Cardiac fibroblast (primary cell): ENCODE measurements at regions not wholly inside any gene's neighbourhood (a gene's known extent, or its start where the extent isn't known, plus 50 kb on each side); places are given as distances from the start of the nearest gene placed in this dataset.
"Not testable (repeated sequence)": the region's sequence is repeated elsewhere in the genome, so short reads cannot be mapped to it uniquely, and the experiment has no call there.

ENCODE experiments used
- DNase-seq, 2 donors: peaks; one replicate each; pipeline versions ENCODE4 v3.0.0 to v3.0.0-alpha.2; 2010; ENCODE audit warnings: low read depth in 2 of 2
- H3K4me3 ChIP-seq, 2 donors: replicated peaks in 1 of 2; 1 replicate in 1 of 2; 2 replicates in 1 of 2; pipeline ENCODE4 v1.5.1; 2011; ENCODE audit warnings: low read depth in 2 of 2, low read length in 2 of 2, mild to moderate bottlenecking in 2 of 2, moderate library complexity in 1 of 2
- TF ChIP-seq, protein P1 (sequence below): IDR thresholded peaks from one replicate; pipeline ENCODE4 v1.5.1; 2011; ENCODE audit warnings: low read depth, mild to moderate bottlenecking, low read length, inconsistent platforms

DNA sequence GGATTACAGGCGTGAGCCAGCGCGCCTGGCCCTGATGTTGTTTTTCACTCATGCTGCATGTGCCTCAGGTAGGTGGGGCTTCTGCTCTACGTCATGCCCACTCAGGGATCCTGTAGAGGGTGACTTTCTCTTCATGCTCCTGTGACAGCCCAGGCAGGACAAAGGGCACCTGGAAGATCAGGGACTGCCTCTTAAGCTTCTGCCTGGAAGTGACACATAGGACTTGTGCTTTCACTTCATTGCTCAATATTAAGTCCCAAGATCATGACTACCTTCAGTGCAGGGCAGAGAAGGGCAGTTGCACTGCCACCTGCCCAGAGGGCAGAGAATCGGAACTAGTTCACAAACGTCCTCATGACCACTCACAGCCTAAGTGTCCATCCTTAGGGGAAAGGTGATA lies 249.5 kb upstream of the SULF2 start:
- TF ChIP-seq, protein P1, sequence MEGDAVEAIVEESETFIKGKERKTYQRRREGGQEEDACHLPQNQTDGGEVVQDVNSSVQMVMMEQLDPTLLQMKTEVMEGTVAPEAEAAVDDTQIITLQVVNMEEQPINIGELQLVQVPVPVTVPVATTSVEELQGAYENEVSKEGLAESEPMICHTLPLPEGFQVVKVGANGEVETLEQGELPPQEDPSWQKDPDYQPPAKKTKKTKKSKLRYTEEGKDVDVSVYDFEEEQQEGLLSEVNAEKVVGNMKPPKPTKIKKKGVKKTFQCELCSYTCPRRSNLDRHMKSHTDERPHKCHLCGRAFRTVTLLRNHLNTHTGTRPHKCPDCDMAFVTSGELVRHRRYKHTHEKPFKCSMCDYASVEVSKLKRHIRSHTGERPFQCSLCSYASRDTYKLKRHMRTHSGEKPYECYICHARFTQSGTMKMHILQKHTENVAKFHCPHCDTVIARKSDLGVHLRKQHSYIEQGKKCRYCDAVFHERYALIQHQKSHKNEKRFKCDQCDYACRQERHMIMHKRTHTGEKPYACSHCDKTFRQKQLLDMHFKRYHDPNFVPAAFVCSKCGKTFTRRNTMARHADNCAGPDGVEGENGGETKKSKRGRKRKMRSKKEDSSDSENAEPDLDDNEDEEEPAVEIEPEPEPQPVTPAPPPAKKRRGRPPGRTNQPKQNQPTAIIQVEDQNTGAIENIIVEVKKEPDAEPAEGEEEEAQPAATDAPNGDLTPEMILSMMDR: no peak
- H3K4me3 ChIP-seq: no peak overlapping the region

DNA sequence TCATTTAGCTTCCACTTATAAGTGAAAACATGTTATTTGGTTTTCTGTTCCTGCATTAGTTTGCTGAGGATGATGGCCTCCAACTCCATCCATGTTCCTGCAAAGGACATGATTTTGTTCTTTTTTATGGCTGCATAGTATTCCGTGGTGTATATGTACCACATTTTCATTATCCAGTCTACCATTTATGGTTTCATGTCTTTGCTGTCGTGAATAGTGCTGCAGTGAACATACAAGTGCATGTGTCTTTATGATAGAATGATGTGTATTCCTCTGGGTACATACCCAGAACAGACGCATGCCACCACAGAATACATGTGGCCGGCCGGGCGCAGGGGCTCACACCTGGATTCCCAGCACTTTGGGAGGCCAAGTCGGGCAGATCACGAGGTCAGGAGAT lies 247.7 kb upstream of the SULF2 start:
- DNase-seq, H3K4me3 ChIP-seq: not testable (repeated sequence)

More for the DNA sequence above, 249.5 kb upstream of the SULF2 start:
- no peak for DNase-seq

DNA sequence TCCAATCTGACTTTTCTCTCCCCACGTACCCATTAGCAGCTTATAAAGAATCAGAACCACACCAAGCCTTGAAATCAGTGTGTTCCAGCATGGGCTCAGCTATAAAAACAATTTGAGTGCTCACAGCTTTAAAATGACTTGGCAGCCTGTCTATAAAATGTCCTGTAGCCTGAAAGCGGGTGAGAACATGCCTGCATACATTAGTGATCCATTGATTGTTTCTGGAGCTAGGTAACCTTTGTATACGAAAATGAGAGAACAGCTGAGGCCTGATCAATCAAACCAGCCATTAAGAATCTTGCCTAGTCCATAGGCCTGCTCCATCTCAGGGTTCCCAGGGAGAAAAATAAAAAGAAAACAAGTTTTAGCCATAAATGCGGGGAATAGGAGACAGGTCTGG lies 245.8 kb upstream of the SULF2 start:
- no peak for DNase-seq
- TF ChIP-seq, protein P1: no peak
- H3K4me3 ChIP-seq: no peak overlapping the region

DNA sequence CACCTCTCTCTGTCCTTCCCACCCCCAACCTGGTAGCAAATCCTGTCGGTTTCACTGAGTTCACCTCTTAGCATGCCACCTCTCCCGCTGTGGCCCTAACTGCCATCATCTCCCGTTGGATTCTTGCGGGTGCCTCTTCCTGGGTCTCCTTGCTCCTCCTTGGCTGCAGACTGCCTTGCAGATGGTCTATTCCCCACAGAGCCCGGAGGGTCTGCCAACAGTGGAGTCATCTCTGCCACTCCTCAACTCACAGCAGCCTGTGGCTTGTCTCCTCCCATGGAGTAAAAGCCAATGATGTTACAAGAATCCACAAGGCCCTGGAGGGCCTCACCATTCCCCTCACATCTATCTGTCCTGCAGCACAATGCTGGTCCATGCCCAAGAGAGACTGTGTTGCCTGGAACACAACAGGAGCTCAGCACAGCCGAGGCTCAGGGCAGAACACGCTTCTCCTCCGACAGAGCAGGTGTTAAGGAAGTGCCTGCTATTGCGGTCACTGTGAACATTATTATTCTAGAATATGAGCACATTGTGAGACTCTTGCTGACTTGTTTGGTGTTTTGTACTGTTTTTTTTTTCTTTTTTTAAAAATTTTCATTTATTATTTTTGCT lies 241.8 kb upstream of the SULF2 start:
- DNase-seq: peak in 1 of 2 donors; percentile 37
- H3K4me3 ChIP-seq: no peak overlapping the region
- TF ChIP-seq, protein P1: no peak

DNA sequence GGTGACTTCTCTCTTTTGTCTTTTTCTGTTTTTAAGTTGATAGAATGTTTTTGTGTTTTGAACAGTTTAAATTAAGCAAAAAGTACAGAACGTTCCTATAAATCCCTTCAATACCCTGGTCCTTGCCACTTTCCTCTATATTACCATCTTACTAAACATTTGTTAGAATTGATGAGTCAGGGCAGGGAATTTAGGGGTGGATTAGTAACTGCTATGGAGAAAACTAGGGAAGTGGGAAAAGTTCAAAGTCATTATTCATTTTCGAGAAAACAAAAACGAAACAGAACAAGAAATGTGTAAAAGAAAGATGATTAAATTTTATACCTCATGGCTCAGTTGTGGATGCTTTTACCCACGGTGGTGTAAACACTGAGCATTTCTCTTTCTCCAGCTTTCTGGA lies 240.4 kb upstream of the SULF2 start:
- TF ChIP-seq, protein P1: no peak
- no peak overlapping the region for H3K4me3 ChIP-seq
- peak in 1 of 2 donors; percentile 55 for DNase-seq

DNA sequence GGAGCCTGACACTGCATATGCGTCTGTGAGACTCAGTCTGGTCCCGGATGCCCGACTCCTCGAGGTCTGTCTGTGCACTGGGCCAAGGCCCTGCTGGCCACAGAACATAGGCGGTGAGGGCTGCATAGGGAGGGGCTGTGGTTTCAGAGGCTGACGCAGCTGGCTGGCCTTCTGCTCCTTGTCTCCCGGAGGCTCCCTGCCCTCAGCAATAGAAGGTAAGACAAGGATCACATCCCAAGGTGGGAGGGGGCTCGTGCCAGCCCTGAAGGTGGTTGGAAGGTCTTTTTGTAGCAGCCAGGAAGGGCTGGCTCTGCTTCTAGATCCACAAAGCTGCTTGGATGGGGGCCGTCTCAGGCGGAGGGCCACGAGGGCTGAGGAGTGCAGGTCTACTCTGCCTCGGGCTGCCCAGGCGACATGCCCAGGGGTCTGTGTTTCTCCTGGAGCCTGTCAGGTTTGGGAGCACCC lies 239.8 kb upstream of the SULF2 start:
- DNase-seq: peak; percentile 21 to 94
- TF ChIP-seq, protein P1: no peak
- H3K4me3 ChIP-seq: peak overlapping the region in 1 of 2 donors; percentile 32

DNA sequence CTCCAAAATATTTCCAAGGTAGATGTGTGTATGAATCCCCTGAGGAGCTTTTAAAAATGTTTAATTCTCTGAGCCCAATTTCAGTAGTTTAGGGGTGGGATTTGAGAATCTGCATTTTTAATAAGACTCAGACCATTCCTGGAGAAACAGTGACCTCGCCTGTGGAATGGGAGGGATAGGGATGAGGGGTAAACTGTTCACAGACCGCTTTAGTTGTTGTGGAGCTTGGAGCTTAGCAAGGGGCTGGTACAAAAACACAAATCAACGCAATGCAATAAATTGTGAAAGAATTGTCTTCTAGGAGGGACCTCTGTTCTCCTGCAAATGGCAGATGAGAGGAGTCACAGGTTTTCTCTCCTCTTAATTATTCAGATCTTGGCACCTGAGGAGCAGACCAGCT lies 239.3 kb upstream of the SULF2 start:
- TF ChIP-seq, protein P1: no peak
- no peak for DNase-seq
- no peak overlapping the region for H3K4me3 ChIP-seq

DNA sequence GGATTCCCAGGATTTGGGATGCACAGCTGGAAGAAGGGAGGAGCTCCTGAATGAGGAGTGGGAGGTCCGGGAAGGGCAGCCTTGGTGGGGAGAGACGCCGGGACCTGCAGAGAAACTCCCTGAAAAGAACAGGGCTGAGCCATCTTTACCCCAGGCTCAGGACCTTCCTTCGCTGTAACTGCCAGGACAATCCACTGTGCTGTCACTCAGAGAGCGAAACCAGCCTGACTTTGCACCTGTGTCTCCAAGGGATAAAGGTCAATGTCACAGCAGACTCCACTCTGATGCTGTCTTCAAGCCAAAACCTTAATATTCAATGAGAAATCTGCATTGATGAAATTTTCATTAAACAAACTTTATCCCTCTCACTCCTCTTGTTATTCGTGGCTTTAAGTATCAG lies 235.4 kb upstream of the SULF2 start:
- not testable (repeated sequence) for DNase-seq, H3K4me3 ChIP-seq
